HFF-Myc (cell line): ENCODE measurements at regions not wholly inside any gene's neighbourhood (a gene's known extent, or its start where the extent isn't known, plus 50 kb on each side); places are given as distances from the start of the nearest gene placed in this dataset.
A peak's percentile ranks its signal among the peaks of the same experiment; 100 is the strongest.

Experiments used
- DNase-seq: peaks from one replicate; pipeline ENCODE4 v3.0.0-alpha.2; 2011; ENCODE audit warnings: low read depth; ENCODE audit errors: extremely low read depth
- H3K4me3 ChIP-seq: replicated peaks from 2 replicates; pipeline ENCODE4 v1.5.1; 2011; ENCODE audit warnings: low read depth, mild to moderate bottlenecking, control low read depth, low read length
- CTCF ChIP-seq: IDR thresholded peaks from 2 replicates; pipeline ENCODE4 v1.5.1; 2012; ENCODE audit warnings: mild to moderate bottlenecking, low read depth, low read length, control low read depth; ENCODE audit errors: missing control alignments

- H3K4me3 ChIP-seq = no peak overlapping the region
- DNase-seq = no peak
- no peak for TF ChIP-seq CTCF
Observed at GRCh38 chr3:194038960-194039359, 97.0 kb upstream of the HES1 start.

GRCh38 chr3:194040516-194041273 is 95.3 kb upstream of the HES1 start:
- no peak for TF ChIP-seq CTCF
- no peak for DNase-seq
- H3K4me3 ChIP-seq = no peak overlapping the region

- DNase-seq = peak; percentile 61
- no peak overlapping the region for H3K4me3 ChIP-seq
- no peak for TF ChIP-seq CTCF
Observed at GRCh38 chr3:194042927-194043326, 93.0 kb upstream of the HES1 start.

GRCh38 chr3:194043516-194043915 is 92.4 kb upstream of the HES1 start:
- no peak for DNase-seq
- no peak overlapping the region for H3K4me3 ChIP-seq
- no peak for TF ChIP-seq CTCF

- no peak for DNase-seq
Observed at GRCh38 chr3:194045289-194045688, 90.7 kb upstream of the HES1 start.

GRCh38 chr3:194045919-194046318 is 90.0 kb upstream of the HES1 start:
- no peak for TF ChIP-seq CTCF
- no peak for DNase-seq

More at GRCh38 chr3:194045289-194045688, 90.7 kb upstream of the HES1 start:
- no peak overlapping the region for H3K4me3 ChIP-seq
- no peak for TF ChIP-seq CTCF

GRCh38 chr3:194046531-194046930 is 89.4 kb upstream of the HES1 start:
- no peak for TF ChIP-seq CTCF
- H3K4me3 ChIP-seq = no peak overlapping the region
- no peak for DNase-seq

More at GRCh38 chr3:194045919-194046318, 90.0 kb upstream of the HES1 start:
- H3K4me3 ChIP-seq = no peak overlapping the region
